SK-N-MC (cell line): ENCODE measurements at regions not wholly inside any gene's neighbourhood (a gene's known extent, or its start where the extent isn't known, plus 50 kb on each side); places are given as distances from the start of the nearest gene placed in this dataset.
"Not testable (repeated sequence)": the region's sequence is repeated elsewhere in the genome, so short reads cannot be mapped to it uniquely, and the experiment has no call there.

ENCODE experiments used
- DNase-seq: peaks from one replicate; pipeline ENCODE4 v3.0.0-alpha.2; 2011; ENCODE audit warnings: low read depth, low spot score
- H3K27ac ChIP-seq: fragments of 200-600 bp; sonication (generic); 2 replicates; pipeline ENCODE4 v1.5.1; 2016; ENCODE audit warnings: mixed run types
- H3K36me3 ChIP-seq: fragments of 200-600 bp; sonication (generic); 2 replicates; pipeline ENCODE4 v1.6.1; 2017; ENCODE audit warnings: antibody characterized with exemption, low read length, mixed read lengths; ENCODE audit not compliant: insufficient read depth
- H3K4me3 ChIP-seq: fragments of 200-600 bp; sonication (generic); 2 replicates; pipeline ENCODE4 v1.5.1; 2016
- H3K9ac ChIP-seq: fragments of 200-600 bp; sonication (generic); 2 replicates; pipeline ENCODE4 v1.8.0; 2017; ENCODE audit warnings: mixed run types, mixed read lengths; ENCODE audit not compliant: insufficient read length
- H3K9me3 ChIP-seq: fragments of 200-600 bp; sonication (generic); 2 replicates; pipeline ENCODE4 v1.6.1; 2017; ENCODE audit warnings: low read depth, mild to moderate bottlenecking, antibody characterized with exemption, low read length, moderate library complexity, mixed read lengths
- EZH2 ChIP-seq: fragments of 200-600 bp; sonication (generic); IDR thresholded peaks from one replicate; pipeline ENCODE4 v1.6.1; 2017; ENCODE audit warnings: antibody characterized with exemption
- FOXP2 ChIP-seq: optimal IDR thresholded peaks from 2 replicates; pipeline ENCODE3; 2011; ENCODE audit warnings: mild to moderate bottlenecking, moderate library complexity; ENCODE audit not compliant: insufficient read depth; ENCODE audit errors: extremely low read length, control extremely low read depth
- POLR2AphosphoS5 ChIP-seq: IDR thresholded peaks from 2 replicates; pipeline ENCODE4 v1.6.1; 2012; ENCODE audit warnings: mild to moderate bottlenecking, low read depth, low read length, borderline replicate concordance

DNA sequence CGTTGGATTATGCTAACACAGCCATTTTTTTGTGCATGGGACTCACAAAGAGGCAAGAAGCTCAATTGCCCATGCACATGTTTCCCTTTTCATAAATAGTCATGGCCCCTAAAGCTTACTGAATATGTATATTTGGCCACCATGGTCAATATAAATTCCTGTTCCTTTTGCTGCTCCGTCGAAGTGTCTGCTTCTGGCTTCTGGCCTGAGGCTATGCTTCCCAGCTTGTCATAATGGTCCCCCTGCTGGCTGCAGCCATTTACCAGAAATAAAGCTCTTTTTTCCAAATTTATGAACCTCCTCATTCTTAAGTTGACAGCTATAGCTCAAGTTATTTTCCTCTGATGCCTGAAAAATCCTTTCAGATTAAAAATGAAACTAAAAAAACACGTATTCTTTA lies 602.1 kb downstream of the VGLL3 start:
- DNase-seq: peak; percentile 1
- Histone ChIP-seq H3K9ac (no peak overlapping the region), H3K9me3 (no peaks in the 10 kb centered on the region), H3K27ac (no peak overlapping the region), H3K36me3 (no peaks in the 10 kb centered on the region), H3K4me3 (peak overlapping the region; percentile 42)
- no peak for TF ChIP-seq FOXP2
- no peak for TF ChIP-seq EZH2
- TF ChIP-seq POLR2AphosphoS5: no peak

DNA sequence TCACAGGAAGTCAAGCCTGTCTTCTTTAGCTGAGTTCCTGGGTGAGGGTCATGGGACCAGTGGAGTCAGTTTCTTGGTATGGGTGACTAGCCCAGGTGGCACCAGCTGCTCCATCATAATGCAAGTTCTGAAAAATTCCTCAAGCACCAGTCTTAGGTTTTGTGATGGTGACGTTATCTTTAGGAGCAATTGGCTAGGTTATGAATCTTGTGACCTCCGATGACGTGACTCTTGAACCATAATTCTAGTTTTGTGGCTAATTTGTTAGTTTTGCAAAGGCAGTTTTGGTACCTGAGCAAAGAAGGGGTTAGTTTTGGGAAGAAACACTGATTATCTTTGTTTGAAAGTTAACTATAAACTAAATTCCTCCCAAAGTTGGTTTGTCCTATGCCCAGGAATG lies 608.4 kb downstream of the VGLL3 start:
- no peak for DNase-seq
- Histone ChIP-seq H3K36me3 (no peaks in the 10 kb centered on the region), H3K27ac (no peak overlapping the region), H3K4me3 (no peak overlapping the region), H3K9ac (no peak overlapping the region), H3K9me3 (no peaks in the 10 kb centered on the region)
- TF ChIP-seq POLR2AphosphoS5: no peak
- no peak for TF ChIP-seq FOXP2
- no peak for TF ChIP-seq EZH2

DNA sequence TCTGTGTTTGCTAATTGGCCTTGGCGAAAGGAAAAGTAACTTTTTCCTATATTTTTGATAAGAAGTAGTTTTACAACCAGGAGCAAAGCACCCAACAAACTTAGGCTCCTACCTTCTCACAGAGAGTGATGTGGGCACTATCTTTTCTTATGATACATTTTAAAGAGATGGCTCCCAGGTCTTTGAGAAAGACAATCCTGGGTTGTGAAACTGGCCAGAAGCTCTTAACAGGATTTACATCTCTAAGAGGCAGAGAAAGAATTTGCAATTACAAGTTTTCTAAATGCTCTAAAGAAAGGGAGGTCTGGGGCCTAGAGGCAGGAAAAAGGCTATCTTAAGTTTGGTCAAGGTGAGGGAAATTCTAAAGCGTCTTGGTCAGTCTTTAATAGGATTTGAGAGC lies 609.7 kb downstream of the VGLL3 start:
- no peak overlapping the region for H3K4me3 ChIP-seq
- H3K27ac ChIP-seq: no peak overlapping the region
- no peak for DNase-seq

DNA sequence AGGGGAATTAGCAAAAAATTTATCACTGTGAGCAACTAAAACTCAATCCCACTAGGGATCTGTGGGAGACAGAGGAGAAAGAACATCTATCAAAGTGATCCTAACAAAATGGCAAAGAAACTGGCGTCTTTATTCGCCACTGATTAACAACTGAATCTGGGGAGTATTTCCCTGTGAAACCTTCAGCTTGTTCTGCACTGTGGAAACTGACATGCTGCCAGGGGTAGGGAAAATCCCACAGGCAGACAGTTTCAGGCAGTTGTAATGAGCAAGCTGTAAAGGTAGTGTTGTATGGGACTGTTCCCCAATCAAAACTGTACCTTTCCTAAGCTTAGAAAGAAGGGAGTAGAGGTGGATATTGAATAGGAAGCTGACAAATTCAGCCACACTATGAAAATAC lies 611.7 kb downstream of the VGLL3 start:
- no peak for DNase-seq
- Histone ChIP-seq H3K36me3 (no peaks in the 10 kb centered on the region), H3K4me3 (no peak overlapping the region), H3K9ac (no peak overlapping the region), H3K27ac (no peak overlapping the region), H3K9me3 (no peaks in the 10 kb centered on the region)
- TF ChIP-seq EZH2 (no peak), FOXP2 (no peak), POLR2AphosphoS5 (no peak)

More for the DNA sequence above, 609.7 kb downstream of the VGLL3 start:
- TF ChIP-seq FOXP2 (no peak), EZH2 (no peak), POLR2AphosphoS5 (no peak)
- no peak overlapping the region for H3K9ac ChIP-seq
- H3K36me3 ChIP-seq: no peaks in the 10 kb centered on the region
- no peaks in the 10 kb centered on the region for H3K9me3 ChIP-seq

DNA sequence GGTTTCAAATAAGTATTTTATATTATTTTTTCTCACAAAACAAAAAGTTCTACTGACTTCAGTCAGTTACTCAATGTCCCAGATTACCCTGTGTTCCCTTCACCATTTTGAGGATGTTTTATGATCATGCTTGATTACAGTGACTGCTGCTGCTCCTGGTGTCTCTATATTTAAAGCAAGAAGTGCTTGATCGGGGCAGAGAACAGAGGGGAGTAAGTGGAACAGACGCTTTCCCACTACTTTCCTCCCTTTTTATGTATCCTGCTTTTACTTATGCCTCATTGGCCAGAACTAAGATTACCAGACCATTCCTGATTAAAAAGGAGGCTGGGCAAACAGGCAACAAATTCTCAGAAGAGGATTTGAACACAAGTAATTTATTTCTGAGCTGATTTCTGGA lies 612.1 kb downstream of the VGLL3 start:
- Histone ChIP-seq H3K27ac (no peak overlapping the region), H3K9me3 (no peaks in the 10 kb centered on the region), H3K4me3 (no peak overlapping the region), H3K9ac (no peak overlapping the region), H3K36me3 (no peaks in the 10 kb centered on the region)
- TF ChIP-seq EZH2: no peak
- no peak for TF ChIP-seq FOXP2
- TF ChIP-seq POLR2AphosphoS5: no peak
- DNase-seq: no peak

DNA sequence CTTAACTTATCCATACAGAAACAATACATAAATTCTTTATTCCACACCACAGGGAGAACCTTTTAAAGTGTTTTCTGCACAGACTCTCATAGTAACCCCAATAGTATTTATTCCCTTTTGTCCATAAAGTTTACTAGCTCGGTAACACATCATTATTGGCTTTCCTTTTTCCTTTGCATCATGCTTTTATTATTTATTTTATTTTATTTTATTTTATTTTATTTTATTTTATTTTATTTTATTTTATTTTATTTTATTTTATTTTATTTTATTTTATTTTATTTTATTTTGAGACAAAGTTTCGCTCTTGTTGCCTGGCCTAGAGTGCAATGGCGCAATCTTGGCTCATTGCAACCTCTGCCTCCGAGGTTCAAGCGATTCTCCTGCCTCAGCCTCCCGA lies 655.4 kb downstream of the VGLL3 start:
- DNase-seq, H3K9me3 ChIP-seq, H3K4me3 ChIP-seq, H3K9ac ChIP-seq, H3K36me3 ChIP-seq, H3K27ac ChIP-seq: not testable (repeated sequence)

DNA sequence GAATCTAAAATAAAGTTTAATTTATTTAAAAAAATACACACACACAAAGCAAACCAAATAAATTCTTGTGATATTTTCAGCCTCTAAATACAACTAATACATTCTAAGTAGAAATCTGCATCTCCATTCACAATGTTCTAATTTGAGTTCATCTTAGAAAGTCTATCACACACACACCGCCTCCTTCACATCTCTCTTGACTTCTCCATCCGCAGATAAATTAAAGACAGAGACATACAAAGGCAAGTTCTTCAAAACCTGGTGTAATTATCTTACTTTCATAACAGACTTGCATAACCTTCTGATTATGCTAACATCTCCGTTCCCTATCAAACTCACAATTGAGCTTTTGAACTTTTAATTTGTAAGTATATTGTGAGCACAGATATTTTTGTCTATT lies 657.3 kb downstream of the VGLL3 start:
- H3K9ac ChIP-seq: no peak overlapping the region
- no peak overlapping the region for H3K4me3 ChIP-seq
- no peak overlapping the region for H3K27ac ChIP-seq
- TF ChIP-seq FOXP2 (no peak), POLR2AphosphoS5 (no peak), EZH2 (no peak)
- no peaks in the 10 kb centered on the region for H3K9me3 ChIP-seq
- H3K36me3 ChIP-seq: no peaks in the 10 kb centered on the region
- no peak for DNase-seq

DNA sequence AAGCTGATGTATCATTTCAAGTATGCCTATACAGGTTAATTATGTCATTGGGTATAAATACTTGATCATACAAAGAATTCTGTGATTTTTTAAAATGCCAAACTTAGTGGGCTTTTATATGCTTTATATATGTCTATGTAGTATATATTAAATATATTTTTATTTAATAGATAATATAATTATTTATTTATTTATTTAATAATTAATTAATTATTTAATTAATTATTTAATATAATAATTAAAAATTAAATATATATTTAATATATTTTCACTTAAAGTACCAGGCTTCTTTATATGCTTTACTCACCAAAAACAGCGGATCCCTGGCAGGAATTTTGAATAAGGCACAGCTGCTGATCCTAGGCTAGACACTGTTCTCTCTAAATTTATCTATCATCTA lies 687.0 kb downstream of the VGLL3 start:
- Histone ChIP-seq H3K4me3 (no peak overlapping the region), H3K9ac (no peak overlapping the region), H3K27ac (no peak overlapping the region), H3K36me3 (no peaks in the 10 kb centered on the region), H3K9me3 (no peaks in the 10 kb centered on the region)
- no peak for TF ChIP-seq EZH2
- TF ChIP-seq FOXP2: no peak
- no peak for TF ChIP-seq POLR2AphosphoS5
- DNase-seq: no peak

DNA sequence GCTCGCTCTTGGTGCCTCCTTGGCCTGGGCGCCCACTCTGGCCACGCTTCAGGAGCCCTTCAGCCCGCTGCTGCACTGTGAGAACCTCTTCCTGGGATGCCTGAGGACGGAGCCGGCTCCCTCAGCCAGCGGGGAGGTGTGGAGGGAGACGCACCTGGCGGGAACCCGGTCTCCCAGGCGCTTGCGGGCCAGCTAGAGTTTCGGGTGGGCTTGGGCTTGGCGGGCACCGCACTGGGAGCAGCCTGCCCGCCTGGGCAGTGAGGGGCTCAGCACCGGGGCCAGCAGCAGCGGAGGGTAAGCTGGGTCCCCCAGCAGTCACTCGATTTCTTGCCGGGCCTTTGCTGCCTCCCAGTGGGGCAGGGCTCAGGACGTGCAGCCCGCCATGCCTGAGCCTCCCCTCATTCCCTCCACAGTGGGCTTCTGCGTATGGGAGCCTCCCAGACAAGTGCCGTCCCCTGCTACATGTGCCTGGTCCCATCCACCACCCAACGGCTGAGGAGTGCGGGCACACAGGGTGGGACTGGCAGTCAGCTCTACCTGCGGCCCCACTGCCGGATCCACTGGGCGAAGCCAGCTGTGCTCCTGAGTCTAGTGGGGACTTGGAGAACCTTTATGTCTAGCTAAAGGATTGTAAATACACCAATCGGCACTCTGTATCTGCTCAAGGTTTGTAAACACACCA lies 708.7 kb downstream of the VGLL3 start:
- H3K4me3 ChIP-seq: no peak overlapping the region
- no peaks in the 10 kb centered on the region for H3K9me3 ChIP-seq
- no peak overlapping the region for H3K9ac ChIP-seq
- no peaks in the 10 kb centered on the region for H3K36me3 ChIP-seq
- no peak for TF ChIP-seq POLR2AphosphoS5
- no peak for TF ChIP-seq FOXP2
- TF ChIP-seq EZH2: no peak
- H3K27ac ChIP-seq: no peak overlapping the region
- DNase-seq: no peak

DNA sequence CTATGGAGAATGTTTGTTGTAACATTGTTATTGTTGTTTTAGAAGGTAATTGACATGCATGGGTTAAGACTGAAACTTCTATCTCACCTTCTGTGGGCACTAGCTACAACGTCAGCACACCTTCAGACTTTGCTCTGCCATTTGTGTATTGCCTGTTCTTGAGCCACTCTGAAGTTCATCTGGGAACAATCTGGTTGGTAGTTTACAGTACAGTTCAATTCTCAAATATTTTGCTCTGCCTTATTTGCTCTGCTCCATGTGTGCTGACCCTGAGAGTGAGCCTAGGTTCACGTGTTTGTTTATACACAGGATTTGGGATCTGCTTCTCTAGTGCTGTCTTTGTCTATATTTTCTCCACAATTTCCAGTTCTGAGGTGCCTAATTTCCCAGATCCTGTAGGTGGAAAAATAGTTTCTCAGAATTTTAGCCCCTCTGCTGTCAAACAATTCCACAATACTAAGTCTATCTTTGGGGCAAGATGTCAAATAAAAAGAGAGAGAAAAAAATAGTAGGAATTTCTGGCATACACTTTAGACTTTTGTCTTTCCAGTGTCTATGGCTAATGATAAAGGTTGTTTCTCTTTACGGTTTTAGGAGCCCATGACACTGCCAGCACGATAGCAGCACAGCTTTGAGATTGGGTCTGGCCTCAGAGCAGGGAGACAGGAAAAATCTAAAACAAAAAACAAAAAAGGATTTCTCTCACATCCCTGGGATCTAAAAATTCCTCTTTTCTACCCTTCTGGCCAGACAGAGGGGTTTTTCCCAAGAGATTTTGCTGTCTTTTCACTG lies 721.4 kb downstream of the VGLL3 start:
- Histone ChIP-seq H3K9ac (no peak overlapping the region), H3K36me3 (no peaks in the 10 kb centered on the region), H3K9me3 (no peaks in the 10 kb centered on the region), H3K27ac (no peak overlapping the region), H3K4me3 (no peak overlapping the region)
- TF ChIP-seq POLR2AphosphoS5 (no peak), EZH2 (no peak), FOXP2 (no peak)
- DNase-seq: no peak
